ENCODE measurements at regions not wholly inside any gene's neighbourhood (a gene's known extent, or its start where the extent isn't known, plus 50 kb on each side); places are given as distances from the start of the nearest gene placed in this dataset.

- DNase-seq: no peak
These were observed 214.8 kb upstream of the RREB1 start for GRCh38 chr6:6892744-6893583.

- no peak for DNase-seq
These were observed 214.1 kb upstream of the RREB1 start for GRCh38 chr6:6893701-6894100.

GRCh38 chr6:6895929-6896328, 211.8 kb upstream of the RREB1 start:
- no peak for DNase-seq

GRCh38 chr6:6897140-6897539, 210.6 kb upstream of the RREB1 start:
- DNase-seq: no peak

GRCh38 chr6:6900569-6901204, 207.1 kb upstream of the RREB1 start:
- no peak for DNase-seq

- no peak for DNase-seq
These were observed 206.5 kb upstream of the RREB1 start for GRCh38 chr6:6901205-6901719.

- no peak for DNase-seq
These were observed 205.8 kb upstream of the RREB1 start for GRCh38 chr6:6901945-6902344.

GRCh38 chr6:6905961-6906518, 201.7 kb upstream of the RREB1 start:
- DNase-seq: no peak

GRCh38 chr6:6906570-6907213, 201.1 kb upstream of the RREB1 start:
- no peak for DNase-seq

GRCh38 chr6:6907286-6907685, 200.5 kb upstream of the RREB1 start:
- DNase-seq: no peak

GRCh38 chr6:6908121-6908520, 199.6 kb upstream of the RREB1 start:
- DNase-seq: no peak

GRCh38 chr6:6909111-6909510, 198.7 kb upstream of the RREB1 start:
- no peak for DNase-seq

- DNase-seq: no peak
These were observed 196.9 kb upstream of the RREB1 start for GRCh38 chr6:6910734-6911295.

- no peak for DNase-seq
These were observed 196.4 kb upstream of the RREB1 start for GRCh38 chr6:6911391-6911790.

GRCh38 chr6:6912817-6913744, 194.7 kb upstream of the RREB1 start:
- no peak for DNase-seq

GRCh38 chr6:6915219-6915618, 192.5 kb upstream of the RREB1 start:
- no peak for DNase-seq

- DNase-seq: no peak
These were observed 191.8 kb upstream of the RREB1 start for GRCh38 chr6:6915813-6916547.

- DNase-seq: no peak
These were observed 191.2 kb upstream of the RREB1 start for GRCh38 chr6:6916598-6916997.

- DNase-seq: peak in 2 of 4 experiments; percentile 15 to 16
These were observed 189.4 kb upstream of the RREB1 start for GRCh38 chr6:6918216-6918983.

- DNase-seq: no peak
These were observed 188.6 kb upstream of the RREB1 start for GRCh38 chr6:6919173-6919572.

All from activated naive CD4-positive, alpha-beta T cell (primary cell).